GM12873 (cell line): ENCODE measurements at regions not wholly inside any gene's neighbourhood (a gene's known extent, or its start where the extent isn't known, plus 50 kb on each side); places are given as distances from the start of the nearest gene placed in this dataset.

ENCODE experiments used
- CTCF ChIP-seq: IDR thresholded peaks from 2 replicates; pipeline ENCODE4 v1.5.1; 2012; ENCODE audit warnings: low read depth, mild to moderate bottlenecking, moderate library complexity, low read length, control low read depth; ENCODE audit not compliant: insufficient read depth; ENCODE audit errors: missing control alignments

GRCh38 chr5:67807439-67807888 lies 408.1 kb upstream of the PIK3R1 start:
- TF ChIP-seq CTCF: no peak

- TF ChIP-seq CTCF: no peak
Observed at GRCh38 chr5:67806654-67807438, 408.7 kb upstream of the PIK3R1 start.

GRCh38 chr5:67805666-67806348 lies 409.7 kb upstream of the PIK3R1 start:
- TF ChIP-seq CTCF: no peak

GRCh38 chr5:67802766-67803165 lies 412.8 kb upstream of the PIK3R1 start:
- no peak for TF ChIP-seq CTCF

GRCh38 chr5:67799732-67800234 lies 415.8 kb upstream of the PIK3R1 start:
- TF ChIP-seq CTCF: no peak

GRCh38 chr5:67795781-67796477 lies 419.6 kb upstream of the PIK3R1 start:
- no peak for TF ChIP-seq CTCF

GRCh38 chr5:67793966-67794365 lies 421.6 kb upstream of the PIK3R1 start:
- TF ChIP-seq CTCF: no peak
